Mucosa of descending colon (tissue), 3 donors: ENCODE measurements at regions not wholly inside any gene's neighbourhood (a gene's known extent, or its start where the extent isn't known, plus 50 kb on each side); places are given as distances from the start of the nearest gene placed in this dataset.

Experiments used
- ATAC-seq: fragments of 200-7000 bp; cut with Tn5 transposase; one replicate; pipeline ENCODE4 v1.9.1; 2020; ENCODE audit warnings: mild to moderate bottlenecking, moderate library complexity
- DNase-seq, 3 donors: peaks; one replicate each; pipeline ENCODE4 v3.0.0-alpha.2; 2020
- H3K36me3 ChIP-seq: fragments of 200-600 bp; one replicate; pipeline ENCODE4 v1.8.0; 2021; ENCODE audit warnings: low read depth, mild to moderate bottlenecking
- H3K4me1 ChIP-seq: fragments of 200-600 bp; one replicate; pipeline ENCODE4 v1.8.0; 2021; ENCODE audit warnings: low read depth, mild to moderate bottlenecking
- H3K4me3 ChIP-seq: fragments of 200-600 bp; one replicate; pipeline ENCODE4 v1.8.0; 2021; ENCODE audit warnings: mild to moderate bottlenecking
- H3K9me3 ChIP-seq: fragments of 200-600 bp; one replicate; pipeline ENCODE4 v1.8.0; 2021; ENCODE audit warnings: mild to moderate bottlenecking
- CTCF ChIP-seq: fragments of 200-600 bp; IDR thresholded peaks from one replicate; pipeline ENCODE4 v1.8.0; 2022; ENCODE audit warnings: antibody characterized with exemption, mild to moderate bottlenecking
- intact Hi-C, 2 donors: fragments of 100-400 bp; cut with DNase I in 1 of 2; cut with micrococcal nuclease in 1 of 2; formaldehyde crosslinking; loops; one replicate each; pipeline versions ENCODE4 v1.11.0 to v1.11.1; 2022; cut with DNase I, micrococcal nuclease
- donor health status: DM: no; HTN: no; CAD: no; lungs with moderate emphysema.
- donor health status: DM: no; HTN: no; CAD: no.
- donor health status: DM: no; HTN: yes; CAD: no.

GRCh38 chr12:42967850-42968249 is 378.3 kb upstream of the PRICKLE1 start:
- TF ChIP-seq CTCF, result no peak
- no peaks in the 10 kb centered on the region for H3K36me3 ChIP-seq
- intact Hi-C loops, result no loop called here
- no peaks in the 10 kb centered on the region for H3K4me1 ChIP-seq
- DNase-seq, result no peak
- no peak overlapping the region for H3K4me3 ChIP-seq
- ATAC-seq, result no peak
- H3K9me3 ChIP-seq, result peaks cover 9% of the 10 kb centered on the region

- ATAC-seq (no peak), DNase-seq (no peak)
- intact Hi-C loops, result no loop called here
- Histone ChIP-seq H3K4me1 (no peaks in the 10 kb centered on the region), H3K4me3 (no peak overlapping the region), H3K36me3 (no peaks in the 10 kb centered on the region), H3K9me3 (peaks cover 14% of the 10 kb centered on the region)
- TF ChIP-seq CTCF, result no peak
These were observed 374.4 kb upstream of the PRICKLE1 start for GRCh38 chr12:42963988-42964387.

- no peak for TF ChIP-seq CTCF
- no peak for DNase-seq
- Histone ChIP-seq H3K4me1 (no peaks in the 10 kb centered on the region), H3K36me3 (no peaks in the 10 kb centered on the region), H3K9me3 (peaks cover 24% of the 10 kb centered on the region), H3K4me3 (no peak overlapping the region)
- intact Hi-C loops, result no loop called here
- no peak for ATAC-seq
These were observed 372.8 kb upstream of the PRICKLE1 start for GRCh38 chr12:42962384-42962783.

DNA sequence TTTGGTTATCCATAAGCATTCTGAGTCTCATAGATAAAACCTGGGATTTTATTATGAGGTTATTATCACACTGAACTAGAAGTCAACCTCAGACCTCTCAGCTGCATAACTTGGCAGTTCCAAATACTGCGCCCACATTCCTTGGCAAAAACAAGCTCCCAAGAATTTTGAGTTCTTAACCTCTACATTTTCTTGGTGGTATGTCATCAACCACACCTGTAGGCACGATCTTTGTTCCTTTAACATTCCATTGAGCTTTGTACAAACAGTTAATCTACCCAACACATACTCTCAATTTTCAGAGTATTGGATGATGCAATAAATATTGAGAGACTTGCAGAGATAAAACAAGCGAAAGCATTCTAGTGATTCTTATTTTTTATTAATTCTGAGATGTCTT is 371.8 kb upstream of the PRICKLE1 start:
- no peaks in the 10 kb centered on the region for H3K36me3 ChIP-seq
- peaks cover 24% of the 10 kb centered on the region for H3K9me3 ChIP-seq
- ATAC-seq, result no peak
- DNase-seq, result no peak
- no peaks in the 10 kb centered on the region for H3K4me1 ChIP-seq
- no peak overlapping the region for H3K4me3 ChIP-seq
- TF ChIP-seq CTCF, result no peak
- intact Hi-C loops, result no loop called here

GRCh38 chr12:42960087-42960527 is 370.6 kb upstream of the PRICKLE1 start:
- Histone ChIP-seq H3K4me1 (no peaks in the 10 kb centered on the region), H3K4me3 (no peak overlapping the region), H3K9me3 (peaks cover 24% of the 10 kb centered on the region), H3K36me3 (no peaks in the 10 kb centered on the region)
- ATAC-seq (no peak), DNase-seq (no peak)
- intact Hi-C loops, result no loop called here
- no peak for TF ChIP-seq CTCF

GRCh38 chr12:42958291-42958674 is 368.7 kb upstream of the PRICKLE1 start:
- H3K36me3 ChIP-seq, result no peaks in the 10 kb centered on the region
- H3K4me3 ChIP-seq, result no peak overlapping the region
- intact Hi-C loops, result no loop called here
- peaks cover 33% of the 10 kb centered on the region for H3K9me3 ChIP-seq
- no peaks in the 10 kb centered on the region for H3K4me1 ChIP-seq
- TF ChIP-seq CTCF, result no peak
- DNase-seq (no peak), ATAC-seq (no peak)
